ENCODE measurements at regions not wholly inside any gene's neighbourhood (a gene's known extent, or its start where the extent isn't known, plus 50 kb on each side); places are given as distances from the start of the nearest gene placed in this dataset.

DNA sequence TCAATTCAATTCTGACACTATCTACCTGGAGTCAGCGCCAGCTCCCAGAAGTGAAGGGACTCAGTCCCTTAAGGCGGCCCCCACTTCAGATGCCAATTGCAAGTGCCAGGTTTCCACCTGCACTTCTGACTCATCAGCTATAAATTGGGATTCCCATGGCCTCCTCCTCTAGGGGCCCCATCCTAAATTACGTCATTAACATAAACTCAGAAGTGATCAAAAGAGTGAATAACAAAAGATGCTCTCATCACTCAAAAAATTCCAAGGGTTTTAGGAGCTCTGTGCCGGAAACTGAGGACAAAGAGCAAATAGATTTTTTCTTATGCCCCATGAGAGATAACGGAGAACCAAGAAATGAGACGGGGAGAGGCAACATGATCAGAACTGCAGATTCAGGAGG lies 148.6 kb upstream of the IRX6 start:
- Mint-ChIP-seq H3K27me3 (ENCODE audit: low read depth, unreplicated experiment) (peaks cover 10% of the 10 kb centered on the region), H3K9me3 (ENCODE audit: unreplicated experiment) (peaks cover 5% of the 10 kb centered on the region), H3K4me3 (ENCODE audit: unreplicated experiment) (no peak overlapping the region), H3K27ac (ENCODE audit: unreplicated experiment) (no peak overlapping the region), H3K4me1 (ENCODE audit: low read depth, unreplicated experiment) (no peaks in the 10 kb centered on the region), H3K36me3 (ENCODE audit: low read depth, unreplicated experiment) (no peaks in the 10 kb centered on the region)
- no peak overlapping the region for H3K9ac ChIP-seq (ENCODE audit: low read length)
- no peak for DNase-seq (ENCODE audit: low read depth)
- TF ChIP-seq, protein P1, sequence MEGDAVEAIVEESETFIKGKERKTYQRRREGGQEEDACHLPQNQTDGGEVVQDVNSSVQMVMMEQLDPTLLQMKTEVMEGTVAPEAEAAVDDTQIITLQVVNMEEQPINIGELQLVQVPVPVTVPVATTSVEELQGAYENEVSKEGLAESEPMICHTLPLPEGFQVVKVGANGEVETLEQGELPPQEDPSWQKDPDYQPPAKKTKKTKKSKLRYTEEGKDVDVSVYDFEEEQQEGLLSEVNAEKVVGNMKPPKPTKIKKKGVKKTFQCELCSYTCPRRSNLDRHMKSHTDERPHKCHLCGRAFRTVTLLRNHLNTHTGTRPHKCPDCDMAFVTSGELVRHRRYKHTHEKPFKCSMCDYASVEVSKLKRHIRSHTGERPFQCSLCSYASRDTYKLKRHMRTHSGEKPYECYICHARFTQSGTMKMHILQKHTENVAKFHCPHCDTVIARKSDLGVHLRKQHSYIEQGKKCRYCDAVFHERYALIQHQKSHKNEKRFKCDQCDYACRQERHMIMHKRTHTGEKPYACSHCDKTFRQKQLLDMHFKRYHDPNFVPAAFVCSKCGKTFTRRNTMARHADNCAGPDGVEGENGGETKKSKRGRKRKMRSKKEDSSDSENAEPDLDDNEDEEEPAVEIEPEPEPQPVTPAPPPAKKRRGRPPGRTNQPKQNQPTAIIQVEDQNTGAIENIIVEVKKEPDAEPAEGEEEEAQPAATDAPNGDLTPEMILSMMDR (IDR thresholded peaks at IDR 0.05; ENCODE audit: insufficient read depth, low read depth, low read length), result no peak
- TF ChIP-seq EZH2 (IDR thresholded peaks at IDR 0.05; ENCODE audit: insufficient read depth, low read length), result no peak
- no peak overlapping the region for H3K4me3 ChIP-seq (ENCODE audit: insufficient read depth, low read depth, low read length)
- H3K79me2 ChIP-seq (ENCODE audit: insufficient read depth, low read length), result no peaks in the 10 kb centered on the region
- H3K27ac ChIP-seq (ENCODE audit: low read depth, low read length), result no peak overlapping the region
- no peaks in the 10 kb centered on the region for H3K36me3 ChIP-seq (ENCODE audit: insufficient read depth, low read length)
- H3K4me2 ChIP-seq (ENCODE audit: low read length), result no peak overlapping the region
- FAIRE-seq, result no peak
- H3K9me3 ChIP-seq (ENCODE audit: insufficient read depth, low read depth, low read length), result peaks cover 3% of the 10 kb centered on the region
- no peaks in the 10 kb centered on the region for H3K27me3 ChIP-seq (ENCODE audit: insufficient read depth, low read length)
- H2AFZ ChIP-seq (ENCODE audit: low read depth, low read length), result no peak overlapping the region
- H4K20me1 ChIP-seq (ENCODE audit: insufficient read depth, low read length), result no peaks in the 10 kb centered on the region
- H3K4me1 ChIP-seq (ENCODE audit: insufficient read depth, low read length), result no peaks in the 10 kb centered on the region

DNA sequence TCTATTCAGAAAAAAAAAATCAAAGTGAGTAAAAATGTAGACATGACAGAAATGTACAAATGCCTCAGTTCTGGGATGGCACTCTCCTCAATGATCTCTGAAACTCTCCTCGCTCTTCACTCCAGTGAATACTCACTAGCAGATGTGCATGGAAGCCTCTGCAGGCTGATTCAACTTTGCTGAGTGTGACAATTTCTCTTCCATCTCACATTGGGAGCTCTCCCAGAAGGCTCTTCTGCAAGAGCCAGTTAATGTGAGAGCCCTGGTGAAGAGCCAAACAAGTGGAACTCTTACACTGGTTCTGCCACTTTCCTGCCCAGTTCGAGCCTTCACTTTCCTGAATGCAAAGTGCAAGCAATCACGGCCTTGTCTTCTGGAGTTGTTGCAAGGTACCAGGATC lies 147.1 kb upstream of the IRX6 start:
- H3K27ac Mint-ChIP-seq (ENCODE audit: unreplicated experiment), result no peak overlapping the region
- peaks cover 5% of the 10 kb centered on the region for H3K9me3 Mint-ChIP-seq (ENCODE audit: unreplicated experiment)
- Histone ChIP-seq H3K36me3 (ENCODE audit: insufficient read depth, low read length) (no peaks in the 10 kb centered on the region), H3K27me3 (ENCODE audit: insufficient read depth, low read length) (no peaks in the 10 kb centered on the region), H3K4me3 (ENCODE audit: insufficient read depth, low read depth, low read length) (no peak overlapping the region), H3K9ac (ENCODE audit: low read length) (no peak overlapping the region), H4K20me1 (ENCODE audit: insufficient read depth, low read length) (no peaks in the 10 kb centered on the region), H3K79me2 (ENCODE audit: insufficient read depth, low read length) (no peaks in the 10 kb centered on the region), H3K4me1 (ENCODE audit: insufficient read depth, low read length) (no peaks in the 10 kb centered on the region), H3K4me2 (ENCODE audit: low read length) (no peak overlapping the region), H3K27ac (ENCODE audit: low read depth, low read length) (no peak overlapping the region), H3K9me3 (ENCODE audit: insufficient read depth, low read depth, low read length) (peaks cover 3% of the 10 kb centered on the region), H2AFZ (ENCODE audit: low read depth, low read length) (no peak overlapping the region)
- H3K4me3 Mint-ChIP-seq (ENCODE audit: unreplicated experiment), result no peak overlapping the region
- H3K36me3 Mint-ChIP-seq (ENCODE audit: low read depth, unreplicated experiment), result no peaks in the 10 kb centered on the region
- DNase-seq (ENCODE audit: low read depth), result no peak
- FAIRE-seq, result no peak
- H3K4me1 Mint-ChIP-seq (ENCODE audit: low read depth, unreplicated experiment), result no peaks in the 10 kb centered on the region
- peaks cover 10% of the 10 kb centered on the region for H3K27me3 Mint-ChIP-seq (ENCODE audit: low read depth, unreplicated experiment)
- no peak for TF ChIP-seq EZH2 (IDR thresholded peaks at IDR 0.05; ENCODE audit: insufficient read depth, low read length)
- TF ChIP-seq, protein P1 (IDR thresholded peaks at IDR 0.05; ENCODE audit: insufficient read depth, low read depth, low read length), result no peak

DNA sequence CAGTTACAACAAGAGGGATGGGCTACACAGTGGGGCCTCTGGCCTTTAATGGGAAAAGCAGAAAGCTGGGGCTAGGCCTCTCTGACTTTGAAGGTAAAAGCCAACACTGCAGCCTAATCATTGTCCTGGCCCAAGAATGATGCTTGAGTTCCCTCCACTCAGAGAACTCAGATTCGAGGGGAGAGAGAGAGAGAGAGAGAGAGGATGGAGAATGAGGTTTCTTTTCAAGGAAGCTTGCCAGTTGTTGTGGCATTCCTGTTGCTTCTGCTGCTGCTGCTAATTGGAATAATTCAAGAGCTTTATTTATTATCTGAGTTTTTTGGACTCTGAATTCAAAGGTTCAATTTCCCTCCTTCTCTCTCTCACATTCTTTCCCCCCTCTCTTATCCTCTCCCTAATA lies 144.6 kb upstream of the IRX6 start:
- Histone ChIP-seq H3K9me3 (ENCODE audit: insufficient read depth, low read depth, low read length) (peaks cover 3% of the 10 kb centered on the region), H3K79me2 (ENCODE audit: insufficient read depth, low read length) (no peaks in the 10 kb centered on the region), H3K27ac (ENCODE audit: low read depth, low read length) (no peak overlapping the region), H2AFZ (ENCODE audit: low read depth, low read length) (no peak overlapping the region), H3K27me3 (ENCODE audit: insufficient read depth, low read length) (no peaks in the 10 kb centered on the region), H3K36me3 (ENCODE audit: insufficient read depth, low read length) (no peaks in the 10 kb centered on the region), H3K4me3 (ENCODE audit: insufficient read depth, low read depth, low read length) (no peak overlapping the region), H4K20me1 (ENCODE audit: insufficient read depth, low read length) (no peaks in the 10 kb centered on the region), H3K9ac (ENCODE audit: low read length) (no peak overlapping the region), H3K4me2 (ENCODE audit: low read length) (no peak overlapping the region), H3K4me1 (ENCODE audit: insufficient read depth, low read length) (no peaks in the 10 kb centered on the region)
- H3K27me3 Mint-ChIP-seq (ENCODE audit: low read depth, unreplicated experiment), result peaks cover 2% of the 10 kb centered on the region
- FAIRE-seq, result no peak
- H3K4me1 Mint-ChIP-seq (ENCODE audit: low read depth, unreplicated experiment), result peaks cover 8% of the 10 kb centered on the region
- TF ChIP-seq EZH2 (IDR thresholded peaks at IDR 0.05; ENCODE audit: insufficient read depth, low read length), result no peak
- no peak overlapping the region for H3K4me3 Mint-ChIP-seq (ENCODE audit: unreplicated experiment)
- DNase-seq (ENCODE audit: low read depth), result no peak
- H3K9me3 Mint-ChIP-seq (ENCODE audit: unreplicated experiment), result no peaks in the 10 kb centered on the region
- H3K27ac Mint-ChIP-seq (ENCODE audit: unreplicated experiment), result no peak overlapping the region
- H3K36me3 Mint-ChIP-seq (ENCODE audit: low read depth, unreplicated experiment), result no peaks in the 10 kb centered on the region
